ENCODE measurements at regions not wholly inside any gene's neighbourhood (a gene's known extent, or its start where the extent isn't known, plus 50 kb on each side); places are given as distances from the start of the nearest gene placed in this dataset.

- no peak for TF ChIP-seq CTCF (IDR thresholded peaks at IDR 0.05; ENCODE audit: insufficient read depth, low read depth, low read length, missing control alignments)
- no peak overlapping the region for H3K4me3 ChIP-seq (ENCODE audit: low read length)
- DNase-seq (ENCODE audit: low read depth), result no peak
Observed at GRCh38 chr22:48084041-48084728, 1321.7 kb downstream of the TBC1D22A start.

GRCh38 chr22:48083502-48083901, 1321.1 kb downstream of the TBC1D22A start:
- no peak overlapping the region for H3K4me3 ChIP-seq (ENCODE audit: low read length)
- TF ChIP-seq CTCF (IDR thresholded peaks at IDR 0.05; ENCODE audit: insufficient read depth, low read depth, low read length, missing control alignments), result no peak
- no peak for DNase-seq (ENCODE audit: low read depth)

- no peak for TF ChIP-seq CTCF (IDR thresholded peaks at IDR 0.05; ENCODE audit: insufficient read depth, low read depth, low read length, missing control alignments)
- DNase-seq (ENCODE audit: low read depth), result no peak
- no peak overlapping the region for H3K4me3 ChIP-seq (ENCODE audit: low read length)
Observed at GRCh38 chr22:48082284-48082683, 1319.8 kb downstream of the TBC1D22A start.

- H3K4me3 ChIP-seq (ENCODE audit: low read length), result no peak overlapping the region
- no peak for DNase-seq (ENCODE audit: low read depth)
- no peak for TF ChIP-seq CTCF (IDR thresholded peaks at IDR 0.05; ENCODE audit: insufficient read depth, low read depth, low read length, missing control alignments)
Observed at GRCh38 chr22:48081281-48081680, 1318.8 kb downstream of the TBC1D22A start.

GRCh38 chr22:48080316-48081165, 1318.1 kb downstream of the TBC1D22A start:
- no peak for DNase-seq (ENCODE audit: low read depth)
- TF ChIP-seq CTCF (IDR thresholded peaks at IDR 0.05; ENCODE audit: insufficient read depth, low read depth, low read length, missing control alignments), result no peak
- no peak overlapping the region for H3K4me3 ChIP-seq (ENCODE audit: low read length)

GRCh38 chr22:48079505-48080290, 1317.2 kb downstream of the TBC1D22A start:
- H3K4me3 ChIP-seq (ENCODE audit: low read length), result no peak overlapping the region
- DNase-seq (ENCODE audit: low read depth), result no peak
- no peak for TF ChIP-seq CTCF (IDR thresholded peaks at IDR 0.05; ENCODE audit: insufficient read depth, low read depth, low read length, missing control alignments)

All from epithelial cell of esophagus (primary cell).